GM12878 (cell line): ENCODE measurements at regions not wholly inside any gene's neighbourhood (a gene's known extent, or its start where the extent isn't known, plus 50 kb on each side); places are given as distances from the start of the nearest gene placed in this dataset.

Experiments
- ATAC-seq: fragments of 200-7000 bp; cut with Tn5 transposase; 3 replicates; pipeline ENCODE4 v1.9.1; 2020; ENCODE audit warnings: mild to moderate bottlenecking, moderate library complexity
- BruUV-seq: library from RNA; stranded (reverse); fragments of 400-500 nt; replicated peaks from 2 replicates; lab custom pipeline; 2021; lab: Mats Ljungman, UMichigan
- CTCF ChIA-PET: fragments of 300-600 bp; sonication (Branson Sonifier 250); formaldehyde crosslinking; extraction: SDS; loops from one replicate; lab custom pipeline; 2021; ENCODE audit warnings: inconsistent platforms; lab: Yijun Ruan, JAX
- POLR2A ChIA-PET: fragments of 350-600 bp; formaldehyde crosslinking; extraction: SDS; loops from one replicate; lab custom pipeline; 2021; ENCODE audit warnings: inconsistent platforms; lab: Charles Lee
- RAD21 ChIA-PET: fragments of 300-600 bp; sonication (Branson Sonifier 250); formaldehyde crosslinking; loops from one replicate; lab custom pipeline; 2023; ENCODE audit warnings: antibody characterized with exemption; ENCODE audit not compliant: unreplicated experiment; lab: Charles Lee
- SMC1A ChIA-PET: fragments of 300-600 bp; sonication (Branson Sonifier 250); formaldehyde crosslinking; loops from one replicate; lab custom pipeline; 2023; ENCODE audit not compliant: unreplicated experiment, uncharacterized antibody; lab: Charles Lee
- DNase-seq: peaks from one replicate; pipeline ENCODE4 v3.0.0-alpha.2; 2011; ENCODE audit warnings: low read depth, low spot score
- FAIRE-seq: peaks from 3 replicates; lab custom pipeline; 2011; peaks lifted over from hg19 to GRCh38; lab: Jason Lieb, UNC
- H2AFZ ChIP-seq: 2 replicates; pipeline ENCODE4 v1.6.0; 2011; ENCODE audit warnings: low read depth, low read length, control low read depth; ENCODE audit not compliant: control insufficient read depth
- H3K27ac ChIP-seq: 2 replicates; pipeline ENCODE4 v1.5.1; 2011; ENCODE audit warnings: control low read depth; ENCODE audit not compliant: control insufficient read depth, insufficient read depth
- H3K27me3 ChIP-seq, 2 experiments: replicated peaks in 1 of 2; 2 replicates each; pipeline versions ENCODE4 v1.6.0 to v1.6.1; 2011; ENCODE audit warnings: low read length in 1 of 2; ENCODE audit not compliant: control insufficient read depth in 2 of 2, insufficient read depth in 2 of 2
- H3K36me3 ChIP-seq, 2 experiments: 2 replicates each; pipeline ENCODE4 v1.5.1; 2011; ENCODE audit warnings: low read length in 1 of 2; ENCODE audit not compliant: control insufficient read depth in 2 of 2, insufficient read depth in 2 of 2
- H3K4me1 ChIP-seq: 2 replicates; pipeline ENCODE4 v1.6.1; 2011; ENCODE audit warnings: mild to moderate bottlenecking, low read length, moderate library complexity, mixed read lengths; ENCODE audit not compliant: control insufficient read depth, insufficient read depth
- H3K4me2 ChIP-seq: 2 replicates; pipeline ENCODE4 v1.6.0; 2011; ENCODE audit warnings: control low read depth; ENCODE audit not compliant: control insufficient read depth, insufficient read depth
- H3K4me3 ChIP-seq: fragments of 200-600 bp; sonication (generic); 2 replicates; pipeline ENCODE4 v1.5.1; 2016
- H3K79me2 ChIP-seq: 2 replicates; pipeline ENCODE4 v1.6.0; 2011; ENCODE audit warnings: low read length; ENCODE audit not compliant: control insufficient read depth, insufficient read depth
- H3K9ac ChIP-seq: 2 replicates; pipeline ENCODE4 v1.8.0; 2011; ENCODE audit warnings: low read length, control low read depth, mixed read lengths; ENCODE audit not compliant: control insufficient read depth, insufficient read depth
- H3K9me3 ChIP-seq: replicated peaks from 3 replicates; pipeline ENCODE4 v1.5.1; 2011; ENCODE audit warnings: mild to moderate bottlenecking, low read length; ENCODE audit not compliant: control insufficient read depth, insufficient read depth
- H4K20me1 ChIP-seq: 2 replicates; pipeline ENCODE4 v1.6.0; 2011; ENCODE audit not compliant: control insufficient read depth, insufficient read depth
- ATF7 ChIP-seq: fragments of 450-650 bp; IDR thresholded peaks from 2 replicates; pipeline ENCODE4 v1.6.1; 2016; ENCODE audit warnings: low read depth, mild to moderate bottlenecking
- CBX5 ChIP-seq: sonication (generic); IDR thresholded peaks from 2 replicates; pipeline ENCODE4 v1.6.1; 2016; ENCODE audit warnings: low read depth, moderate library complexity, mild to moderate bottlenecking, inconsistent platforms
- CHD2 ChIP-seq: IDR thresholded peaks from 2 replicates; pipeline ENCODE4 v1.6.1; 2011; ENCODE audit warnings: low read depth, low read length, improper control_type of control experiment, borderline replicate concordance
- EED ChIP-seq: sonication (generic); IDR thresholded peaks from 2 replicates; pipeline ENCODE4 v1.6.1; 2016; ENCODE audit warnings: antibody characterized with exemption, low read depth
- EGR1 ChIP-seq, 2 experiments: IDR thresholded peaks; 1 replicate in 1 of 2; 2 replicates in 1 of 2; pipeline ENCODE4 v1.6.1; 2011 to 2012; ENCODE audit warnings: low read depth in 2 of 2, low read length in 2 of 2, borderline replicate concordance in 1 of 2, mild to moderate bottlenecking in 1 of 2, moderate library complexity in 1 of 2
- EP300 ChIP-seq, 2 experiments: fragments of 150-350 bp in 1 of 2; IDR thresholded peaks; 2 replicates each; pipeline ENCODE4 v1.6.1; 2011 to 2012; ENCODE audit warnings: low read depth in 2 of 2, low read length in 2 of 2, borderline replicate concordance in 1 of 2, improper control_type of control experiment in 1 of 2, inconsistent platforms in 1 of 2; ENCODE audit not compliant: control insufficient read depth in 1 of 2
- JUNB ChIP-seq: IDR thresholded peaks from 2 replicates; pipeline ENCODE4 v1.6.1; 2016; ENCODE audit warnings: antibody characterized with exemption, mild to moderate bottlenecking
- MYB ChIP-seq: fragments of 150-350 bp; IDR thresholded peaks from 2 replicates; pipeline ENCODE4 v1.6.1; 2014; ENCODE audit warnings: mild to moderate bottlenecking, low read depth, low read length, borderline replicate concordance
- NRF1 ChIP-seq: conservative IDR thresholded peaks from 2 replicates; pipeline ENCODE4 v1.6.1; 2011; ENCODE audit warnings: mild to moderate bottlenecking, low read depth, low read length, improper control_type of control experiment
- POLR2AphosphoS2 ChIP-seq: IDR thresholded peaks from 2 replicates; pipeline ENCODE4 v1.6.1; 2011; ENCODE audit warnings: low read depth, mild to moderate bottlenecking, low read length, improper control_type of control experiment, moderate library complexity
- RAD51 ChIP-seq: fragments of 450-650 bp; IDR thresholded peaks from 2 replicates; pipeline ENCODE4 v1.6.1; 2016; ENCODE audit warnings: moderate library complexity, mild to moderate bottlenecking, inconsistent platforms
- RELA ChIP-seq: fragments of 450-650 bp; IDR thresholded peaks from 2 replicates; pipeline ENCODE4 v1.8.0; 2014; ENCODE audit warnings: borderline replicate concordance; ENCODE audit not compliant: partially characterized antibody
- RUNX3 ChIP-seq: IDR thresholded peaks from 2 replicates; pipeline ENCODE4 v1.6.1; 2012; ENCODE audit warnings: low read length, inconsistent platforms
- SPI1 ChIP-seq: IDR thresholded peaks from 2 replicates; pipeline ENCODE4 v1.6.1; 2011; ENCODE audit warnings: low read depth, mild to moderate bottlenecking, low read length, moderate library complexity, borderline replicate concordance; ENCODE audit not compliant: insufficient read depth
- TCF12 ChIP-seq: IDR thresholded peaks from 2 replicates; pipeline ENCODE4 v1.6.1; 2011; ENCODE audit warnings: low read depth, mild to moderate bottlenecking, low read length
- YY1 ChIP-seq: IDR thresholded peaks from 2 replicates; pipeline ENCODE4 v1.6.1; 2011; ENCODE audit warnings: low read depth, mild to moderate bottlenecking, low read length
- ZBED1 ChIP-seq: IDR thresholded peaks from 2 replicates; pipeline ENCODE4 v1.6.1; 2016; ENCODE audit warnings: borderline replicate concordance
- ZNF24 ChIP-seq: fragments of 450-650 bp; IDR thresholded peaks from 2 replicates; pipeline ENCODE4 v1.6.1; 2017; ENCODE audit warnings: antibody characterized with exemption, mild to moderate bottlenecking
- WGBS: methylation state at CpG from one replicate; pipeline ENCODE4 v1.1.6; 2016; ENCODE audit warnings: low lambda C conversion rate; ENCODE audit not compliant: insufficient replicate concordance, insufficient coverage; ENCODE audit errors: missing lambda C conversion rate; 5-methylcytosine and 5-hydroxymethylcytosine counted together
- in situ Hi-C: fragments of 300-500 bp; cut with MboI; formaldehyde crosslinking; loops from 9 replicates; pipeline ENCODE4 v1.14.3; 2018; ENCODE audit warnings: mixed read lengths
- intact Hi-C: fragments of 100-400 bp; cut with micrococcal nuclease; formaldehyde crosslinking; loops from one replicate; pipeline ENCODE4 v1.14.2; 2022; ENCODE audit not compliant: unreplicated experiment
- TF ChIP-seq, protein P1 (sequence below): fragments of 450-650 bp; IDR thresholded peaks from 2 replicates; pipeline ENCODE4 v1.6.1; 2016; ENCODE audit warnings: mild to moderate bottlenecking
- TF ChIP-seq, protein P2 (sequence below): fragments of 450-650 bp; formaldehyde crosslinking; IDR thresholded peaks from 2 replicates; pipeline ENCODE4 v1.4.0; 2020; ENCODE audit warnings: mild to moderate bottlenecking, moderate library complexity

DNA sequence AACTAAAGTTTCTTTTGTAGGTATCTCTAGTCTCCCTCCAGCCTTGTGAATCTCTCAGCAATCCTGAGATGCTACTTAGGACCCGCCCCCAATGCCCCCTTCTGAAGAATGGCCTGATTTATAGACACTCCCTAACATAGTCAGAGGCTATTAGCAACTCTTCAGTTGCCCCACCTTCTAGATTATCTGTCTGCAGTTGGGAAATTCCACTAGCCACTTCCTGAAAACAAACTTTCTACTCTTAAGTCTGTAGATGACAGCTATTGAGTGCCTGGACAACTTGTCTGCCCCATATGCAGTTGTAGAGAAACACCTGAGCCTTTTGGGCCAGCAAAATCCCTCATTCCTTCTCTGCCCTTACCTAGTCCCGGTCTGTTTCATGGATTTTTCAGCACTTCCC is 188.2 kb upstream of the PREP start:
- Histone ChIP-seq H3K36me3 (no peaks in the 10 kb centered on the region), H3K27ac (peak overlapping the region; percentile 38; the same call in 1 of the 2 replicates), H3K9me3 (peaks cover 1% of the 10 kb centered on the region; the same call in 2 of the 3 replicates), H4K20me1 (no peaks in the 10 kb centered on the region), H3K4me2 (0 out of 2 replicates have a peak overlapping the region, but pooled peaks have one; percentile 10), H3K9ac (no peak overlapping the region), H3K79me2 (no peaks in the 10 kb centered on the region), H2AFZ (no peak overlapping the region; the same call in 1 of the 2 replicates), H3K4me3 (no peak overlapping the region), H3K27me3 (no peaks in the 10 kb centered on the region), H3K4me1 (peaks cover 3% of the 10 kb centered on the region; the same call in 1 of the 2 replicates)
- ChIA-PET CTCF (interaction anchor here (1.0 to 2.5 kb wide), 2 partner anchors 10 to 103 kb away, joined by 3 to 9 read pairs; no protein-coding TSS in a partner anchor), SMC1A (interaction anchor here (0.8 to 1.6 kb wide), 10 partner anchors 8 to 573 kb away, joined by 3 to 8 read pairs (median 4); no protein-coding TSS in a partner anchor), POLR2A (interaction anchor here (0.6 to 0.9 kb wide), 3 partner anchors 8 to 744 kb away, joined by 4 read pairs; no protein-coding TSS in a partner anchor), RAD21 (interaction anchor here (1.1 to 2.5 kb wide), 7 partner anchors 8 to 159 kb away, joined by 3 to 9 read pairs (median 5); no protein-coding TSS in a partner anchor)
- 43% methylated on average over 2 of the region's 2 CpGs for WGBS
- peak; percentile 98 for ATAC-seq
- intact Hi-C loops (no loop called here), in situ Hi-C loops (no loop called here)
- BruUV-seq = no TSS peak
- peak; percentile 87 for FAIRE-seq
- peak; percentile 79 for DNase-seq
- TF ChIP-seq YY1 (0 out of 2 replicates have a peak, but pooled peaks have one; percentile 33), EP300 (IDR thresholded peaks at IDR 0.05; ENCODE audit: borderline replicate concordance in 1 of 2, control insufficient read depth in 1 of 2, low read depth in 2 of 2, low read length in 2 of 2) (peak in 1 of 2 experiments; percentile 65; a peak in 1 of 4 replicates), CBX5 (peak; percentile 56; the same call in 1 of the 2 replicates), ATF7 (peak; percentile 45; the same call in 1 of the 2 replicates), EGR1 (IDR thresholded peaks at IDR 0.05; ENCODE audit: borderline replicate concordance in 1 of 2, low read depth in 2 of 2, low read length in 2 of 2) (no peak), NRF1 (no peak), TCF12 (peak; percentile 30; the same call in 1 of the 2 replicates), MYB (0 out of 2 replicates have a peak, but pooled peaks have one; percentile 51), ZBED1 (0 out of 2 replicates have a peak, but pooled peaks have one; percentile 28), SPI1 (peak; percentile 89), RUNX3 (peak; percentile 83), EED (0 out of 2 replicates have a peak, but pooled peaks have one; percentile 31), JUNB (peak; percentile 84), POLR2AphosphoS2 (no peak), RAD51 (no peak), RELA (peak; percentile 50), ZNF24 (no peak), CHD2 (no peak)
- TF ChIP-seq, protein P1, sequence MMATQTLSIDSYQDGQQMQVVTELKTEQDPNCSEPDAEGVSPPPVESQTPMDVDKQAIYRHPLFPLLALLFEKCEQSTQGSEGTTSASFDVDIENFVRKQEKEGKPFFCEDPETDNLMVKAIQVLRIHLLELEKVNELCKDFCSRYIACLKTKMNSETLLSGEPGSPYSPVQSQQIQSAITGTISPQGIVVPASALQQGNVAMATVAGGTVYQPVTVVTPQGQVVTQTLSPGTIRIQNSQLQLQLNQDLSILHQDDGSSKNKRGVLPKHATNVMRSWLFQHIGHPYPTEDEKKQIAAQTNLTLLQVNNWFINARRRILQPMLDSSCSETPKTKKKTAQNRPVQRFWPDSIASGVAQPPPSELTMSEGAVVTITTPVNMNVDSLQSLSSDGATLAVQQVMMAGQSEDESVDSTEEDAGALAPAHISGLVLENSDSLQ = peak; percentile 38; the same call in 1 of the 2 replicates
- TF ChIP-seq, protein P2, sequence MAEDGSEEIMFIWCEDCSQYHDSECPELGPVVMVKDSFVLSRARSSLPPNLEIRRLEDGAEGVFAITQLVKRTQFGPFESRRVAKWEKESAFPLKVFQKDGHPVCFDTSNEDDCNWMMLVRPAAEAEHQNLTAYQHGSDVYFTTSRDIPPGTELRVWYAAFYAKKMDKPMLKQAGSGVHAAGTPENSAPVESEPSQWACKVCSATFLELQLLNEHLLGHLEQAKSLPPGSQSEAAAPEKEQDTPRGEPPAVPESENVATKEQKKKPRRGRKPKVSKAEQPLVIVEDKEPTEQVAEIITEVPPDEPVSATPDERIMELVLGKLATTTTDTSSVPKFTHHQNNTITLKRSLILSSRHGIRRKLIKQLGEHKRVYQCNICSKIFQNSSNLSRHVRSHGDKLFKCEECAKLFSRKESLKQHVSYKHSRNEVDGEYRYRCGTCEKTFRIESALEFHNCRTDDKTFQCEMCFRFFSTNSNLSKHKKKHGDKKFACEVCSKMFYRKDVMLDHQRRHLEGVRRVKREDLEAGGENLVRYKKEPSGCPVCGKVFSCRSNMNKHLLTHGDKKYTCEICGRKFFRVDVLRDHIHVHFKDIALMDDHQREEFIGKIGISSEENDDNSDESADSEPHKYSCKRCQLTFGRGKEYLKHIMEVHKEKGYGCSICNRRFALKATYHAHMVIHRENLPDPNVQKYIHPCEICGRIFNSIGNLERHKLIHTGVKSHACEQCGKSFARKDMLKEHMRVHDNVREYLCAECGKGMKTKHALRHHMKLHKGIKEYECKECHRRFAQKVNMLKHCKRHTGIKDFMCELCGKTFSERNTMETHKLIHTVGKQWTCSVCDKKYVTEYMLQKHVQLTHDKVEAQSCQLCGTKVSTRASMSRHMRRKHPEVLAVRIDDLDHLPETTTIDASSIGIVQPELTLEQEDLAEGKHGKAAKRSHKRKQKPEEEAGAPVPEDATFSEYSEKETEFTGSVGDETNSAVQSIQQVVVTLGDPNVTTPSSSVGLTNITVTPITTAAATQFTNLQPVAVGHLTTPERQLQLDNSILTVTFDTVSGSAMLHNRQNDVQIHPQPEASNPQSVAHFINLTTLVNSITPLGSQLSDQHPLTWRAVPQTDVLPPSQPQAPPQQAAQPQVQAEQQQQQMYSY (CRISPR knock-in tag) = no peak
